CD4-positive, CD25-positive, alpha-beta regulatory T cell (primary cell): ENCODE measurements at regions not wholly inside any gene's neighbourhood (a gene's known extent, or its start where the extent isn't known, plus 50 kb on each side); places are given as distances from the start of the nearest gene placed in this dataset.

Experiments
- ATAC-seq, 2 donors: fragments of 150-1000 bp; cut with Tn5 transposase; one replicate each; pipeline ENCODE4 v1.10.0; 2021; ENCODE audit warnings: low read depth in 2 of 2, moderate number of reproducible peaks in 2 of 2, moderate library complexity in 1 of 2
- DNase-seq, 3 donors: peaks; one replicate each; pipeline versions ENCODE4 v3.0.0 to v3.0.0-alpha.2; 2012 to 2022; ENCODE audit warnings: mixed read lengths in 1 of 3
- H3K27ac ChIP-seq: one replicate; pipeline ENCODE4 v1.7.0; 2013; ENCODE audit warnings: mild to moderate bottlenecking, low read length; ENCODE audit not compliant: insufficient read depth, poor library complexity, severe bottlenecking
- H3K27me3 ChIP-seq: one replicate; pipeline ENCODE4 v1.7.0; 2013; ENCODE audit warnings: low read length; ENCODE audit not compliant: control insufficient read depth, insufficient read depth
- H3K36me3 ChIP-seq: one replicate; pipeline ENCODE4 v1.7.0; 2013; ENCODE audit warnings: mild to moderate bottlenecking, low read length, moderate library complexity; ENCODE audit not compliant: control insufficient read depth, insufficient read depth
- H3K4me1 ChIP-seq: 2 replicates; pipeline ENCODE4 v1.7.0; 2013; ENCODE audit warnings: mild to moderate bottlenecking, low read length; ENCODE audit not compliant: insufficient read depth, control insufficient read depth, poor library complexity, severe bottlenecking
- H3K4me3 ChIP-seq: one replicate; pipeline ENCODE4 v1.7.0; 2013; ENCODE audit warnings: low read depth, mild to moderate bottlenecking, low read length, moderate library complexity
- H3K9me3 ChIP-seq, 2 experiments: 1 replicate in 1 of 2; 2 replicates in 1 of 2; pipeline ENCODE4 v1.7.0; 2013; ENCODE audit warnings: low read length in 2 of 2, mild to moderate bottlenecking in 1 of 2, moderate library complexity in 1 of 2; ENCODE audit not compliant: control insufficient read depth in 2 of 2
- H3K27ac Mint-ChIP-seq, 3 donors: one replicate each; pipeline ENCODE4 v1.8.0; 2020 to 2022; ENCODE audit warnings: mild to moderate bottlenecking in 3 of 3, mixed read lengths in 3 of 3, moderate library complexity in 2 of 3
- H3K27me3 Mint-ChIP-seq: one replicate; pipeline ENCODE4 v1.8.0; 2022; ENCODE audit warnings: mild to moderate bottlenecking, mixed read lengths
- H3K36me3 Mint-ChIP-seq: one replicate; pipeline ENCODE4 v1.8.0; 2020; ENCODE audit warnings: mixed read lengths
- H3K4me1 Mint-ChIP-seq, 4 donors: one replicate each; pipeline ENCODE4 v1.8.0; 2020 to 2022; ENCODE audit warnings: mixed read lengths in 4 of 4, mild to moderate bottlenecking in 1 of 4
- H3K4me3 Mint-ChIP-seq, 4 donors: one replicate each; pipeline ENCODE4 v1.8.0; 2020 to 2022; ENCODE audit warnings: mild to moderate bottlenecking in 4 of 4, mixed read lengths in 4 of 4, moderate library complexity in 3 of 4
- H3K9me3 Mint-ChIP-seq, 7 donors: one replicate each; pipeline ENCODE4 v1.8.0; 2020 to 2022; ENCODE audit warnings: mixed read lengths in 7 of 7, mild to moderate bottlenecking in 3 of 7, moderate library complexity in 2 of 7

- no peak for ATAC-seq
- peaks cover 0 to 11% (median 2%) of the 10 kb centered on the region in 7 donors for H3K9me3 Mint-ChIP-seq
- H3K36me3 ChIP-seq, result no peaks in the 10 kb centered on the region
- no peaks in the 10 kb centered on the region for H3K36me3 Mint-ChIP-seq
- no peaks in the 10 kb centered on the region for H3K27me3 Mint-ChIP-seq
- H3K27me3 ChIP-seq, result no peaks in the 10 kb centered on the region
- H3K4me3 Mint-ChIP-seq, result no peak overlapping the region
- no peak overlapping the region for H3K27ac ChIP-seq
- no peak overlapping the region for H3K4me3 ChIP-seq
- no peaks in the 10 kb centered on the region for H3K4me1 ChIP-seq
- H3K4me1 Mint-ChIP-seq, result no peaks in the 10 kb centered on the region
- H3K27ac Mint-ChIP-seq, result no peak overlapping the region
- no peaks in the 10 kb centered on the region for H3K9me3 ChIP-seq
- no peak for DNase-seq
These were observed 81.2 kb upstream of the CADPS start for GRCh38 chr3:62956411-62956810.

- no peaks in the 10 kb centered on the region for H3K36me3 Mint-ChIP-seq
- no peaks in the 10 kb centered on the region for H3K27me3 ChIP-seq
- ATAC-seq, result no peak
These were observed 86.8 kb upstream of the CADPS start for GRCh38 chr3:62961874-62962556.

DNA sequence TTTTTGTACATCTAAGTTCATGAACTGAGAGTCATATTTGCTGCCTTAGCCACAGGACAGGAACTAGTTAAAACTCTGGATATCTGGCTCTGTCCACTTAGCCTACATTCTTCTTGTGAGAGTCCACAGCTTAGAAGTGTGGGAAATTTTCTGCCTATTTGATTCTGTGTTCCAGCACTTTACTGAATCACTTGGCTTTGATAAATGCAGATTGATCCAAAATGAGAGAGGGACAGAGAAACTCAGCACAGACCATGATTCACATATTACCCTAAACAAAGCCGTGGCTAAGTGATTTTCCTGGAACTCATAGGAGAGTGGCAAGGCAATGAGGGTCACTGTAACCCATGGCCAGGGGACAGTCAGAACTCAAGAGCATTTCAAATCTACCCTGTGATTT lies 87.5 kb upstream of the CADPS start:
- ATAC-seq (no peak), DNase-seq (no peak)
- H3K9me3 ChIP-seq, result no peaks in the 10 kb centered on the region
- Mint-ChIP-seq H3K4me3 (no peak overlapping the region), H3K36me3 (no peaks in the 10 kb centered on the region), H3K27ac (no peak overlapping the region), H3K9me3 (peaks cover 0 to 16% (median 3%) of the 10 kb centered on the region in 7 donors), H3K27me3 (no peaks in the 10 kb centered on the region), H3K4me1 (no peaks in the 10 kb centered on the region)
- H3K27ac ChIP-seq, result no peak overlapping the region
- no peaks in the 10 kb centered on the region for H3K27me3 ChIP-seq
- no peaks in the 10 kb centered on the region for H3K36me3 ChIP-seq
- no peak overlapping the region for H3K4me3 ChIP-seq
- H3K4me1 ChIP-seq, result no peaks in the 10 kb centered on the region

More at GRCh38 chr3:62961874-62962556, 86.8 kb upstream of the CADPS start:
- Mint-ChIP-seq H3K4me1 (no peaks in the 10 kb centered on the region), H3K9me3 (peaks cover 0 to 16% (median 3%) of the 10 kb centered on the region in 7 donors), H3K27me3 (no peaks in the 10 kb centered on the region), H3K27ac (no peak overlapping the region), H3K4me3 (no peak overlapping the region)
- no peaks in the 10 kb centered on the region for H3K36me3 ChIP-seq
- H3K4me3 ChIP-seq, result no peak overlapping the region
- H3K27ac ChIP-seq, result no peak overlapping the region
- H3K9me3 ChIP-seq, result no peaks in the 10 kb centered on the region
- no peaks in the 10 kb centered on the region for H3K4me1 ChIP-seq
- DNase-seq, result no peak

DNA sequence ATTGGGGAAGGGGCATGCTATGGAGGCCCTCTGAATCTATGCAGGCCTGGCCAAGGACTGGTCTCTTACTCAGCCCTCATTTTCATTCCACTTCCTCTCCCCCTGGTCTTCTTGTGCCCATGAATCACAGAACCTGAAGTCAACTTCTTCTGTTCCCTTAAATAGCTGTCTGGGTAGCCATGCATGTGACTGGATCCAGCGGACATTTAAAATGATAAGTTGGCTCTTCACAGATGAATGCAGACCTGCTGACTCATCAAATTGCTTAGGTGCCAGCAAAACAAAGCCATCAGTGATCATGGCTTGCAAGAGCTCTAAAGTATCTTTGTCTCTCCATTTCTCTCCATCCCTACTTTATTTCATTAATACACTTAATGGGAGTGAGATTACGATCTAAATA lies 90.1 kb upstream of the CADPS start:
- Histone ChIP-seq H3K27me3 (no peaks in the 10 kb centered on the region), H3K27ac (no peak overlapping the region), H3K4me3 (no peak overlapping the region), H3K9me3 (no peaks in the 10 kb centered on the region), H3K4me1 (no peaks in the 10 kb centered on the region), H3K36me3 (no peaks in the 10 kb centered on the region)
- no peak for DNase-seq
- Mint-ChIP-seq H3K4me1 (no peaks in the 10 kb centered on the region), H3K9me3 (peaks cover 0 to 15% (median 3%) of the 10 kb centered on the region in 7 donors), H3K36me3 (no peaks in the 10 kb centered on the region), H3K27ac (no peak overlapping the region), H3K27me3 (no peaks in the 10 kb centered on the region), H3K4me3 (no peak overlapping the region)
- no peak for ATAC-seq

DNA sequence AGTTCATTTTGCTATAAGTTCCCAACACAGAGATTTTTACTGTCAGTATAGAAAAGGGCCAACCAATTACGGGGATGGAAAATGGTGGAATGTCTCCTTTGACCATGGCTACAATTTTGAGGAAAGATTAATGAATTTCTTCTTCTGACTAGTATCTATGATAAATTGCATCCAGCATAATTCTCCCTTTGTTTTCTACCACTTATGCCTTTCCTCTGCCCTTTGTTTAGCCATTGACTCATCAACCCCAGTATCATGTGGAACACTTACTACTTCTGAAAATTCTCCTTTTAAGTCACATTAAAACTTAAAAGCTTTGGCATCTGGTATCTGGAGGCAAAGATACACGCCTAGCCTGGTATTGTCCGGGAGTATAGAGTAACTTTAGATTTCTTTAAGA lies 92.9 kb upstream of the CADPS start:
- Histone ChIP-seq H3K36me3 (no peaks in the 10 kb centered on the region), H3K9me3 (no peaks in the 10 kb centered on the region), H3K27ac (no peak overlapping the region), H3K4me3 (no peak overlapping the region), H3K4me1 (no peaks in the 10 kb centered on the region), H3K27me3 (no peaks in the 10 kb centered on the region)
- Mint-ChIP-seq H3K4me3 (no peak overlapping the region), H3K4me1 (no peaks in the 10 kb centered on the region), H3K27ac (no peak overlapping the region), H3K27me3 (no peaks in the 10 kb centered on the region), H3K9me3 (peaks cover 0 to 12% (median 3%) of the 10 kb centered on the region in 7 donors), H3K36me3 (no peaks in the 10 kb centered on the region)
- ATAC-seq (no peak), DNase-seq (no peak)

GRCh38 chr3:62970648-62971047 lies 95.4 kb upstream of the CADPS start:
- ATAC-seq, result no peak
- DNase-seq, result no peak
- Histone ChIP-seq H3K27ac (no peak overlapping the region), H3K4me1 (no peaks in the 10 kb centered on the region), H3K27me3 (no peaks in the 10 kb centered on the region), H3K36me3 (no peaks in the 10 kb centered on the region), H3K4me3 (no peak overlapping the region), H3K9me3 (no peaks in the 10 kb centered on the region)
- no peaks in the 10 kb centered on the region for H3K36me3 Mint-ChIP-seq
- H3K27ac Mint-ChIP-seq, result no peak overlapping the region
- H3K27me3 Mint-ChIP-seq, result no peaks in the 10 kb centered on the region
- no peaks in the 10 kb centered on the region for H3K4me1 Mint-ChIP-seq
- H3K4me3 Mint-ChIP-seq, result no peak overlapping the region
- H3K9me3 Mint-ChIP-seq, result peaks cover 0 to 14% (median 3%) of the 10 kb centered on the region in 7 donors

GRCh38 chr3:62975566-62975965 lies 100.3 kb upstream of the CADPS start:
- no peak overlapping the region for H3K27ac Mint-ChIP-seq
- no peaks in the 10 kb centered on the region for H3K4me1 ChIP-seq
- H3K9me3 Mint-ChIP-seq, result peaks cover 0 to 9% (median 0%) of the 10 kb centered on the region in 7 donors
- H3K36me3 ChIP-seq, result no peaks in the 10 kb centered on the region
- no peak overlapping the region for H3K27ac ChIP-seq
- no peaks in the 10 kb centered on the region for H3K36me3 Mint-ChIP-seq
- H3K4me1 Mint-ChIP-seq, result no peaks in the 10 kb centered on the region
- no peaks in the 10 kb centered on the region for H3K27me3 ChIP-seq
- H3K9me3 ChIP-seq, result no peaks in the 10 kb centered on the region
- DNase-seq, result no peak
- no peak overlapping the region for H3K4me3 Mint-ChIP-seq
- no peak overlapping the region for H3K4me3 ChIP-seq
- no peaks in the 10 kb centered on the region for H3K27me3 Mint-ChIP-seq
- no peak for ATAC-seq

- H3K27me3 Mint-ChIP-seq, result no peaks in the 10 kb centered on the region
- H3K4me1 Mint-ChIP-seq, result no peaks in the 10 kb centered on the region
- DNase-seq (no peak), ATAC-seq (no peak)
- no peak overlapping the region for H3K27ac Mint-ChIP-seq
- H3K27ac ChIP-seq, result no peak overlapping the region
- H3K4me1 ChIP-seq, result no peaks in the 10 kb centered on the region
- no peak overlapping the region for H3K4me3 ChIP-seq
- H3K27me3 ChIP-seq, result no peaks in the 10 kb centered on the region
- no peak overlapping the region for H3K4me3 Mint-ChIP-seq
- H3K9me3 ChIP-seq, result no peaks in the 10 kb centered on the region
- H3K36me3 ChIP-seq, result no peaks in the 10 kb centered on the region
- H3K36me3 Mint-ChIP-seq, result no peaks in the 10 kb centered on the region
- H3K9me3 Mint-ChIP-seq, result peaks cover 0 to 5% (median 0%) of the 10 kb centered on the region in 7 donors
These were observed 106.7 kb upstream of the CADPS start for GRCh38 chr3:62981962-62982361.
